ENCODE measurements at regions not wholly inside any gene's neighbourhood (a gene's known extent, or its start where the extent isn't known, plus 50 kb on each side); places are given as distances from the start of the nearest gene placed in this dataset.

- TF ChIP-seq, protein P1, sequence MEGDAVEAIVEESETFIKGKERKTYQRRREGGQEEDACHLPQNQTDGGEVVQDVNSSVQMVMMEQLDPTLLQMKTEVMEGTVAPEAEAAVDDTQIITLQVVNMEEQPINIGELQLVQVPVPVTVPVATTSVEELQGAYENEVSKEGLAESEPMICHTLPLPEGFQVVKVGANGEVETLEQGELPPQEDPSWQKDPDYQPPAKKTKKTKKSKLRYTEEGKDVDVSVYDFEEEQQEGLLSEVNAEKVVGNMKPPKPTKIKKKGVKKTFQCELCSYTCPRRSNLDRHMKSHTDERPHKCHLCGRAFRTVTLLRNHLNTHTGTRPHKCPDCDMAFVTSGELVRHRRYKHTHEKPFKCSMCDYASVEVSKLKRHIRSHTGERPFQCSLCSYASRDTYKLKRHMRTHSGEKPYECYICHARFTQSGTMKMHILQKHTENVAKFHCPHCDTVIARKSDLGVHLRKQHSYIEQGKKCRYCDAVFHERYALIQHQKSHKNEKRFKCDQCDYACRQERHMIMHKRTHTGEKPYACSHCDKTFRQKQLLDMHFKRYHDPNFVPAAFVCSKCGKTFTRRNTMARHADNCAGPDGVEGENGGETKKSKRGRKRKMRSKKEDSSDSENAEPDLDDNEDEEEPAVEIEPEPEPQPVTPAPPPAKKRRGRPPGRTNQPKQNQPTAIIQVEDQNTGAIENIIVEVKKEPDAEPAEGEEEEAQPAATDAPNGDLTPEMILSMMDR (IDR thresholded peaks at IDR 0.05) = no peak
- TF ChIP-seq POLR2A (IDR thresholded peaks at IDR 0.05) (no peak), EP300 (IDR thresholded peaks at IDR 0.05) (no peak)
Measured at GRCh38 chr2:181223234-181223633, 234.0 kb upstream of the ITGA4 start.
